ENCODE measurements at regions not wholly inside any gene's neighbourhood (a gene's known extent, or its start where the extent isn't known, plus 50 kb on each side); places are given as distances from the start of the nearest gene placed in this dataset.

DNA sequence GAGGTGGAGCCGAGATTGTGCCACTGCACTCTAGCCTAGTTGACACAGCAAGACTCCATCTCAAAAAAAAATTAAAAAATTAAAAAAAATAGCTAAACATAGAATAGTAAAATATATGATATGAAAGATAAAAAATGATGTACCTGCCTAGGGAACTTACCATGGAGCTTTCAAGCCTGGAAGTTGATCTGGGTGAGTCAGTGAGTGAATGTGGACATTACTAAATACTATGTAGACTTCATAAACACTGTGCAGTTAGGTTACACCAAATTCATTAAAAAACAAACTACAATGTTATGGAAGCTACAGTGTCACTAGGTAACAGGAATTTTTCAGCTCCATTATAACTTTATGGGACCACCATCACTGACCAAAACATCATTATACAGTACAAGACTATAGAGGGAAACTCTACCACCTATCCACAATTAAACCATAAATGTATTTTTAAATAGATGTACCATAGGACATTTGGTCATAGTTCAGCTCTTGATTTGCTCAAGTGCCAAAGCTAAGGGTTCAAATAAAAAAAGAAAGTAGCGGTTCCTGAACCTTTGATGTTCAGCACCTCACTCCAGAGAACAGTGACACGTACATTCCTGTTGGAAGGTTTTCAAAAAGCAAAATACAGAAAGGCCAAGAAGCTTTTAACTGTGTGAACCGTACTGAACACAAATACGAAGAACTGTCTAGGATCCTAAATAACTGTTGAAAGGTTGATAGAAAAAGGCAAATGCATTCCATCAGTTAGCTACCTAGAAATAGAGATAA, 52.4 kb upstream of the SPDEF start:
- Histone ChIP-seq H3K9me3 (ENCODE audit: control insufficient read depth, insufficient read depth, low read length) (no peaks in the 10 kb centered on the region; the same call in 1 of the 2 replicates), H3K27ac (ENCODE audit: low read depth, low read length) (no peak overlapping the region), H3K4me3 (ENCODE audit: low read depth, low read length) (no peak overlapping the region), H3K27me3 (ENCODE audit: control insufficient read depth, insufficient read depth, low read length) (no peaks in the 10 kb centered on the region)
- POLR2A ChIA-PET: interaction anchor here (0.5 to 1.6 kb wide), 7 partner anchors 19 to 881 kb away, joined by 3 to 8 read pairs (median 3); partner anchors contain the start of gene SNRPC
- TF ChIP-seq, protein P1, sequence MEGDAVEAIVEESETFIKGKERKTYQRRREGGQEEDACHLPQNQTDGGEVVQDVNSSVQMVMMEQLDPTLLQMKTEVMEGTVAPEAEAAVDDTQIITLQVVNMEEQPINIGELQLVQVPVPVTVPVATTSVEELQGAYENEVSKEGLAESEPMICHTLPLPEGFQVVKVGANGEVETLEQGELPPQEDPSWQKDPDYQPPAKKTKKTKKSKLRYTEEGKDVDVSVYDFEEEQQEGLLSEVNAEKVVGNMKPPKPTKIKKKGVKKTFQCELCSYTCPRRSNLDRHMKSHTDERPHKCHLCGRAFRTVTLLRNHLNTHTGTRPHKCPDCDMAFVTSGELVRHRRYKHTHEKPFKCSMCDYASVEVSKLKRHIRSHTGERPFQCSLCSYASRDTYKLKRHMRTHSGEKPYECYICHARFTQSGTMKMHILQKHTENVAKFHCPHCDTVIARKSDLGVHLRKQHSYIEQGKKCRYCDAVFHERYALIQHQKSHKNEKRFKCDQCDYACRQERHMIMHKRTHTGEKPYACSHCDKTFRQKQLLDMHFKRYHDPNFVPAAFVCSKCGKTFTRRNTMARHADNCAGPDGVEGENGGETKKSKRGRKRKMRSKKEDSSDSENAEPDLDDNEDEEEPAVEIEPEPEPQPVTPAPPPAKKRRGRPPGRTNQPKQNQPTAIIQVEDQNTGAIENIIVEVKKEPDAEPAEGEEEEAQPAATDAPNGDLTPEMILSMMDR (IDR thresholded peaks at IDR 0.05; ENCODE audit: low read depth, low read length): no peak
- CTCF ChIA-PET: interaction anchor here (0.7 to 5.3 kb wide), 23 partner anchors 11 to 446 kb away, joined by 3 to 64 read pairs (median 5); partner anchors contain the start of genes RPS10 and SMIM29
- DNase-seq (ENCODE audit: low read depth, low spot score): no peak

DNA sequence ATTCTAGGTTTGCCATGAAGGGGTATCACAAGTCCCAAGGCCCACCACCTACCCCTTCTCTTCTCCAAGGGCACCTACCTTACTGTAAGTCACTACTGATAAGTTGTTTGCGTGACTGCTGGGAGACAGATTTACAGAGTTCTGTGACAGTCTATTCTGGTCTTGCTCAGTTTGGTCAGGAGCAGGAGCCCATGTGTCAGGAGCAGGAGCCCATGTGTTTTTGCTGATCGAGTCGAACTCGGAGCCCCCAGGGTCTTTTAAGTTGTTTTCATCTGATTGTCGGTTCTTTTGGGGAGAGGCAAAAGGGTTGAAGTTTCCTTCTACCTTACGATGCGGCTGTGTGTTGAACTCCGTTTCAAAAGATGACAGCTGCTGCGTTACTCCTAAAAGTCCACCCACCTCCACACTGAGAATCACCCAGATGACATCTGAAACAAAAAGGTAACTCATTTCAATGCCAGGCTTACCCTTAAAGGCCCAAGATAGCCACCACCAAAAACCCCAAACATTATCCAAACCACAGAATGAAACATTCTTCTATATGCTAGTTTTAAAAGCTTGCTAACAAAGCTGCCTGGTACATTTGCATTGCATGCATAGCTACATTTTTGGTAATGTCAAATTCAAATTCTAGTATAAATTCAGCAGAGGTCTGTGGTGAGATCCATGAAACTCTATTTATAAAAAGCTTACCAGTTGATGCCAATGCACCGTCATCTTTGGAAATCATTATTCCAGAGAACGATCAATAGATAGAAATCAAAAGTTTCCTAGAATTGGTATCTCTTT, 50.5 kb upstream of the SPDEF start:
- H3K4me3 ChIP-seq (ENCODE audit: low read depth, low read length): no peak overlapping the region
- no peak overlapping the region for H3K27ac ChIP-seq (ENCODE audit: low read depth, low read length)
- TF ChIP-seq, protein P1 (IDR thresholded peaks at IDR 0.05; ENCODE audit: low read depth, low read length): no peak
- H3K9me3 ChIP-seq (ENCODE audit: control insufficient read depth, insufficient read depth, low read length): no peaks in the 10 kb centered on the region; the same call in 1 of the 2 replicates
- no peak for DNase-seq (ENCODE audit: low read depth, low spot score)
- no peaks in the 10 kb centered on the region for H3K27me3 ChIP-seq (ENCODE audit: control insufficient read depth, insufficient read depth, low read length)
- ChIA-PET CTCF (interaction anchor here (5.3 kb wide), 1 partner anchor 358 kb away, joined by 39 read pairs; the partner anchor contains the start of gene SMIM29), POLR2A (no interaction called here)

All from AG04450 (cell line).